LNCaP clone FGC (cell line): ENCODE measurements at regions not wholly inside any gene's neighbourhood (a gene's known extent, or its start where the extent isn't known, plus 50 kb on each side); places are given as distances from the start of the nearest gene placed in this dataset.

Source experiments
- DNase-seq: peaks from one replicate; pipeline ENCODE4 v3.0.0-alpha.2; 2011; ENCODE audit warnings: low read depth
- H3K4me3 ChIP-seq: 2 replicates; pipeline ENCODE4 v1.5.1; 2011; ENCODE audit warnings: mild to moderate bottlenecking, low read depth, low read length, control low read depth
- CTCF ChIP-seq: IDR thresholded peaks from 2 replicates; pipeline ENCODE4 v1.5.1; 2012; ENCODE audit warnings: mild to moderate bottlenecking; ENCODE audit not compliant: control insufficient read depth, insufficient read depth; ENCODE audit errors: extremely low read depth

- H3K4me3 ChIP-seq = no peak overlapping the region
- DNase-seq = no peak
- no peak for TF ChIP-seq CTCF
Observed at GRCh38 chr5:71862507-71863060, 143.5 kb downstream of the CARTPT start.

- H3K4me3 ChIP-seq = no peak overlapping the region
- DNase-seq = no peak
- no peak for TF ChIP-seq CTCF
Observed at GRCh38 chr5:71864730-71865601, 145.9 kb downstream of the CARTPT start.

GRCh38 chr5:71865665-71866320 is 146.7 kb downstream of the CARTPT start:
- no peak for TF ChIP-seq CTCF
- no peak overlapping the region for H3K4me3 ChIP-seq
- no peak for DNase-seq

GRCh38 chr5:71872311-71872864 is 153.3 kb downstream of the CARTPT start:
- no peak for TF ChIP-seq CTCF
- H3K4me3 ChIP-seq = no peak overlapping the region
- no peak for DNase-seq

GRCh38 chr5:71873191-71873591 is 154.1 kb downstream of the CARTPT start:
- no peak for TF ChIP-seq CTCF
- no peak for DNase-seq
- no peak overlapping the region for H3K4me3 ChIP-seq

GRCh38 chr5:71874521-71874920 is 155.4 kb downstream of the CARTPT start:
- no peak overlapping the region for H3K4me3 ChIP-seq
- no peak for DNase-seq
- no peak for TF ChIP-seq CTCF
